C4-2B (cell line): ENCODE measurements at regions not wholly inside any gene's neighbourhood (a gene's known extent, or its start where the extent isn't known, plus 50 kb on each side); places are given as distances from the start of the nearest gene placed in this dataset.

Experiments used
- ZFX ChIP-seq: fragments of 450-650 bp; IDR thresholded peaks from 2 replicates; pipeline ENCODE4 v1.6.1; 2017
- TF ChIP-seq, protein P1 (sequence below): fragments of 450-650 bp; conservative IDR thresholded peaks from 2 replicates; pipeline ENCODE4 v1.5.1; 2017; ENCODE audit warnings: mild to moderate bottlenecking

DNA sequence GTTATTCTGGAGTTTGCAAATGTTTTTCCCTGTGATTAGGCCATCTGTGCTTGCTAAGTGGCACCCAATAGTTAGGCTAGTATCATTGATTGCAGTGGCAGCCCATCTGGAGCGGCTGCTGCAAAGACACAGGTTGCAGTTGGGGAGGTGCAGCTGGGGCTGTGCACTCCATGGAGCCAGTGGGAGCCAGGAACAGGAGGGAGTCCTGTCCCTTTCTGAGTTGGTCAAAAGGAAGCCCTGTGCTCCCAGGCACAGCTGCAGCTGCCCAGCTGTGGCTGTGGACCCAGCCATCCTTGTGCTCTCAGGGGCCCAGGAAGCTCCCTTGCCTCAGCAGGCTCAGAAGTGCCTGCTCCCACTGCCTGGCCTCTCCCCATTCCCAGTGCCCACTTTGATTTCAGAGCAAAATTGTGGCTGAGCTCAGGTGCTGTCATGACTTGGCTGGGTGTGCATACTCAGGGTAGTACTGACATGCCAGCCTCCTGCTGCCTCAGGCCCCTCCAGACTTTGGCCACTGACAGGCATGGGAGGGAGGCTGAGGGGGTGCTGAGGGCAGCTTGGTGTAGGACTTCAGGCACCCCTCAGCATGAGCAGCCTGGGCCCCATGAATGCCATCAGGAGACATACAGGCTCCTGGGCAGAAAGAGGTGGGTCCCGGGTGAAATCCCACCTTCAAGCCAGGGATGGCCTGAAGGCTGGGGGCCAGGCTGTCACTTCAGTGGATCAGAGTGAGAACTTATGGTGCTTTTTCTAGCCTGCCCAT, 270.6 kb downstream of the PCDH20 start:
- TF ChIP-seq, protein P1, sequence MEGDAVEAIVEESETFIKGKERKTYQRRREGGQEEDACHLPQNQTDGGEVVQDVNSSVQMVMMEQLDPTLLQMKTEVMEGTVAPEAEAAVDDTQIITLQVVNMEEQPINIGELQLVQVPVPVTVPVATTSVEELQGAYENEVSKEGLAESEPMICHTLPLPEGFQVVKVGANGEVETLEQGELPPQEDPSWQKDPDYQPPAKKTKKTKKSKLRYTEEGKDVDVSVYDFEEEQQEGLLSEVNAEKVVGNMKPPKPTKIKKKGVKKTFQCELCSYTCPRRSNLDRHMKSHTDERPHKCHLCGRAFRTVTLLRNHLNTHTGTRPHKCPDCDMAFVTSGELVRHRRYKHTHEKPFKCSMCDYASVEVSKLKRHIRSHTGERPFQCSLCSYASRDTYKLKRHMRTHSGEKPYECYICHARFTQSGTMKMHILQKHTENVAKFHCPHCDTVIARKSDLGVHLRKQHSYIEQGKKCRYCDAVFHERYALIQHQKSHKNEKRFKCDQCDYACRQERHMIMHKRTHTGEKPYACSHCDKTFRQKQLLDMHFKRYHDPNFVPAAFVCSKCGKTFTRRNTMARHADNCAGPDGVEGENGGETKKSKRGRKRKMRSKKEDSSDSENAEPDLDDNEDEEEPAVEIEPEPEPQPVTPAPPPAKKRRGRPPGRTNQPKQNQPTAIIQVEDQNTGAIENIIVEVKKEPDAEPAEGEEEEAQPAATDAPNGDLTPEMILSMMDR: no peak
- TF ChIP-seq ZFX: no peak
